ENCODE measurements at regions not wholly inside any gene's neighbourhood (a gene's known extent, or its start where the extent isn't known, plus 50 kb on each side); places are given as distances from the start of the nearest gene placed in this dataset.
A peak's percentile ranks its signal among the peaks of the same experiment; 100 is the strongest.
"Not testable (repeated sequence)": the region's sequence is repeated elsewhere in the genome, so short reads cannot be mapped to it uniquely, and the experiment has no call there.

GRCh38 chr12:46948936-46949545 lies 123.2 kb upstream of the SLC38A4 start:
- no peak for DNase-seq

- no peak for DNase-seq
These were observed 124.3 kb upstream of the SLC38A4 start for GRCh38 chr12:46950094-46950493.

GRCh38 chr12:46952880-46953483 lies 126.4 kb upstream of the PCED1B start:
- no peak for DNase-seq

GRCh38 chr12:46956451-46957035 lies 122.9 kb upstream of the PCED1B start:
- no peak for DNase-seq

GRCh38 chr12:46958053-46958452 lies 121.4 kb upstream of the PCED1B start:
- DNase-seq: no peak

- no peak for DNase-seq
These were observed 120.7 kb upstream of the PCED1B start for GRCh38 chr12:46958599-46959290.

- DNase-seq: no peak
These were observed 119.9 kb upstream of the PCED1B start for GRCh38 chr12:46959502-46959901.

- no peak for DNase-seq
These were observed 118.7 kb upstream of the PCED1B start for GRCh38 chr12:46960681-46961080.

- DNase-seq: no peak
These were observed 116.2 kb upstream of the PCED1B start for GRCh38 chr12:46963191-46963590.

GRCh38 chr12:46963977-46964971 lies 115.1 kb upstream of the PCED1B start:
- DNase-seq: no peak

GRCh38 chr12:46965137-46965536 lies 114.3 kb upstream of the PCED1B start:
- DNase-seq: no peak

GRCh38 chr12:46965880-46966279 lies 113.5 kb upstream of the PCED1B start:
- no peak for DNase-seq

- DNase-seq: no peak
These were observed 108.8 kb upstream of the PCED1B start for GRCh38 chr12:46970636-46971035.

- DNase-seq: not testable (repeated sequence)
These were observed 105.5 kb upstream of the PCED1B start for GRCh38 chr12:46973937-46974336.

GRCh38 chr12:46977871-46978375 lies 101.5 kb upstream of the PCED1B start:
- no peak for DNase-seq

- DNase-seq: no peak
These were observed 97.8 kb upstream of the PCED1B start for GRCh38 chr12:46981622-46982021.

GRCh38 chr12:46982629-46983392 lies 96.6 kb upstream of the PCED1B start:
- no peak for DNase-seq

- DNase-seq: no peak
These were observed 96.0 kb upstream of the PCED1B start for GRCh38 chr12:46983393-46983793.

- DNase-seq: peak; percentile 2
These were observed 95.2 kb upstream of the PCED1B start for GRCh38 chr12:46983959-46984841.

GRCh38 chr12:46985816-46986215 lies 93.6 kb upstream of the PCED1B start:
- DNase-seq: no peak

GRCh38 chr12:46988122-46988521 lies 91.3 kb upstream of the PCED1B start:
- DNase-seq: not testable (repeated sequence)
